ENCODE measurements at regions not wholly inside any gene's neighbourhood (a gene's known extent, or its start where the extent isn't known, plus 50 kb on each side); places are given as distances from the start of the nearest gene placed in this dataset.

- POLR2A ChIA-PET, result no interaction called here
- no peak for ATAC-seq
- no peak for TF ChIP-seq SIN3A (IDR thresholded peaks at IDR 0.05; ENCODE audit: borderline replicate concordance, insufficient read depth, low read depth, low read length)
- TF ChIP-seq TCF7L2 (IDR thresholded peaks at IDR 0.05; ENCODE audit: low read depth, low read length), result no peak
- TF ChIP-seq REST (IDR thresholded peaks at IDR 0.05; ENCODE audit: insufficient read depth in 1 of 2, low read depth in 2 of 2, low read length in 1 of 2), result no peak
- TF ChIP-seq CTCF (IDR thresholded peaks at IDR 0.05), result no peak
- no peak for TF ChIP-seq POLR2AphosphoS5 (IDR thresholded peaks at IDR 0.05; ENCODE audit: low read depth, low read length)
- no peak for DNase-seq (ENCODE audit: low read depth, low spot score)
- intact Hi-C loops (cut with micrococcal nuclease; ENCODE audit: unreplicated experiment), result no loop called here
- Histone ChIP-seq H3K4me1 (ENCODE audit: control insufficient read depth, insufficient read depth, low read length) (no peaks in the 10 kb centered on the region), H3K9me3 (ENCODE audit: control insufficient read depth, insufficient read depth, low read depth, low read length) (no peaks in the 10 kb centered on the region), H3K27me3 (ENCODE audit: control insufficient read depth, insufficient read depth, low read length) (no peaks in the 10 kb centered on the region; the same call in 1 of the 2 replicates), H3K36me3 (ENCODE audit: control insufficient read depth, insufficient read depth, low read length) (no peaks in the 10 kb centered on the region), H3K27ac (ENCODE audit: low read length) (no peak overlapping the region), H3K4me3 (ENCODE audit: low read depth in 2 of 2, low read length in 2 of 2) (no peak overlapping the region)
- no TSS peak for BruUV-seq (replicated peaks)
- CTCF ChIA-PET, result interaction anchor here (1.7 kb wide), 1 partner anchor 143 kb away, joined by 6 read pairs; no protein-coding TSS in a partner anchor
- in situ Hi-C loops (cut with HindIII; ENCODE audit: low pct_unique_long_range_greater_than_20kb, low sequenced_read_pairs), result no loop called here
Measured at GRCh38 chr6:44618371-44618770, 230.9 kb downstream of the CDC5L start.

GRCh38 chr6:44620922-44621321 is 233.4 kb downstream of the CDC5L start:
- no peak for DNase-seq (ENCODE audit: low read depth, low spot score)
- intact Hi-C loops (cut with micrococcal nuclease; ENCODE audit: unreplicated experiment) (no loop called here), in situ Hi-C loops (cut with HindIII; ENCODE audit: low pct_unique_long_range_greater_than_20kb, low sequenced_read_pairs) (no loop called here)
- no peaks in the 10 kb centered on the region; the same call in 1 of the 2 replicates for H3K27me3 ChIP-seq (ENCODE audit: control insufficient read depth, insufficient read depth, low read length)
- ChIA-PET CTCF (interaction anchor here (0.7 kb wide), 1 partner anchor 152 kb away, joined by 5 read pairs; no protein-coding TSS in a partner anchor), POLR2A (no interaction called here)
- no peak overlapping the region for H3K4me3 ChIP-seq (ENCODE audit: low read depth in 2 of 2, low read length in 2 of 2)
- BruUV-seq (replicated peaks), result no TSS peak
- H3K9me3 ChIP-seq (ENCODE audit: control insufficient read depth, insufficient read depth, low read depth, low read length), result no peaks in the 10 kb centered on the region
- TF ChIP-seq REST (IDR thresholded peaks at IDR 0.05; ENCODE audit: insufficient read depth in 1 of 2, low read depth in 2 of 2, low read length in 1 of 2) (no peak), TCF7L2 (IDR thresholded peaks at IDR 0.05; ENCODE audit: low read depth, low read length) (no peak), CTCF (IDR thresholded peaks at IDR 0.05) (no peak), SIN3A (IDR thresholded peaks at IDR 0.05; ENCODE audit: borderline replicate concordance, insufficient read depth, low read depth, low read length) (no peak), POLR2AphosphoS5 (IDR thresholded peaks at IDR 0.05; ENCODE audit: low read depth, low read length) (no peak)
- H3K27ac ChIP-seq (ENCODE audit: low read length), result no peak overlapping the region
- no peaks in the 10 kb centered on the region for H3K4me1 ChIP-seq (ENCODE audit: control insufficient read depth, insufficient read depth, low read length)
- no peaks in the 10 kb centered on the region for H3K36me3 ChIP-seq (ENCODE audit: control insufficient read depth, insufficient read depth, low read length)
- ATAC-seq, result no peak
